ENCODE measurements at regions not wholly inside any gene's neighbourhood (a gene's known extent, or its start where the extent isn't known, plus 50 kb on each side); places are given as distances from the start of the nearest gene placed in this dataset.
A peak's percentile ranks its signal among the peaks of the same experiment; 100 is the strongest.
"Not testable (repeated sequence)": the region's sequence is repeated elsewhere in the genome, so short reads cannot be mapped to it uniquely, and the experiment has no call there.

GRCh38 chr12:75760573-75761294, 249.3 kb upstream of the KRR1 start:
- no peak for DNase-seq (ENCODE audit: low read depth in 3 of 3)

- no peak for DNase-seq (ENCODE audit: low read depth in 3 of 3)
Observed at GRCh38 chr12:75759842-75760572, 248.6 kb upstream of the KRR1 start.

- DNase-seq (ENCODE audit: low read depth in 3 of 3): no peak
Observed at GRCh38 chr12:75759196-75759595, 247.8 kb upstream of the KRR1 start.

- no peak for DNase-seq (ENCODE audit: low read depth in 3 of 3)
Observed at GRCh38 chr12:75756771-75757170, 245.4 kb upstream of the KRR1 start.

- DNase-seq (ENCODE audit: low read depth in 3 of 3): no peak
Observed at GRCh38 chr12:75756111-75756510, 244.7 kb upstream of the KRR1 start.

- no peak for DNase-seq (ENCODE audit: low read depth in 3 of 3)
Observed at GRCh38 chr12:75754698-75755097, 243.3 kb upstream of the KRR1 start.

GRCh38 chr12:75754141-75754540, 242.7 kb upstream of the KRR1 start:
- no peak for DNase-seq (ENCODE audit: low read depth in 3 of 3)

GRCh38 chr12:75751769-75752471, 240.5 kb upstream of the KRR1 start:
- DNase-seq (ENCODE audit: low read depth in 3 of 3): no peak

GRCh38 chr12:75750716-75751306, 239.4 kb upstream of the KRR1 start:
- DNase-seq (ENCODE audit: low read depth in 3 of 3): no peak

GRCh38 chr12:75748990-75749389, 237.6 kb upstream of the KRR1 start:
- DNase-seq (ENCODE audit: low read depth in 3 of 3): not testable (repeated sequence)

- DNase-seq (ENCODE audit: low read depth in 3 of 3): no peak
Observed at GRCh38 chr12:75748136-75748535, 236.7 kb upstream of the KRR1 start.

GRCh38 chr12:75747572-75748021, 236.2 kb upstream of the KRR1 start:
- no peak for DNase-seq (ENCODE audit: low read depth in 3 of 3)

GRCh38 chr12:75746621-75747020, 235.2 kb upstream of the KRR1 start:
- no peak for DNase-seq (ENCODE audit: low read depth in 3 of 3)

- no peak for DNase-seq (ENCODE audit: low read depth in 3 of 3)
Observed at GRCh38 chr12:75744607-75745256, 233.3 kb upstream of the KRR1 start.

- no peak for DNase-seq (ENCODE audit: low read depth in 3 of 3)
Observed at GRCh38 chr12:75742961-75743360, 231.6 kb upstream of the KRR1 start.

- DNase-seq (ENCODE audit: low read depth in 3 of 3): no peak
Observed at GRCh38 chr12:75742048-75742447, 230.6 kb upstream of the KRR1 start.

- no peak for DNase-seq (ENCODE audit: low read depth in 3 of 3)
Observed at GRCh38 chr12:75739912-75740311, 228.5 kb upstream of the KRR1 start.

GRCh38 chr12:75739098-75739497, 227.7 kb upstream of the KRR1 start:
- not testable (repeated sequence) for DNase-seq (ENCODE audit: low read depth in 3 of 3)

- DNase-seq (ENCODE audit: low read depth in 3 of 3): peak; percentile 15 to 40 (median 31)
Observed at GRCh38 chr12:75738486-75738885, 227.1 kb upstream of the KRR1 start.

- no peak for DNase-seq (ENCODE audit: low read depth in 3 of 3)
Observed at GRCh38 chr12:75735853-75736252, 224.4 kb upstream of the KRR1 start.

- no peak for DNase-seq (ENCODE audit: low read depth in 3 of 3)
Observed at GRCh38 chr12:75728826-75729225, 217.4 kb upstream of the KRR1 start.

GRCh38 chr12:75727577-75727976, 216.2 kb upstream of the KRR1 start:
- no peak for DNase-seq (ENCODE audit: low read depth in 3 of 3)

All from stimulated activated CD4-positive, alpha-beta T cell treated with anti-CD3 and anti-CD28 coated beads, TNF-alpha, amount 100 ng/mL, for 48 hours (primary cell).